IMR-90 (cell line): ENCODE measurements at regions not wholly inside any gene's neighbourhood (a gene's known extent, or its start where the extent isn't known, plus 50 kb on each side); places are given as distances from the start of the nearest gene placed in this dataset.

Experiments
- ATAC-seq: fragments of 200-7000 bp; cut with Tn5 transposase; 2 replicates; pipeline ENCODE4 v1.9.1; 2020; ENCODE audit warnings: low read depth, mild to moderate bottlenecking, moderate library complexity
- BruUV-seq: library from RNA; stranded (reverse); fragments of 400-500 nt; replicated peaks from 2 replicates; lab custom pipeline; 2021; lab: Mats Ljungman, UMichigan
- CTCF ChIA-PET: fragments of 300-600 bp; formaldehyde crosslinking; extraction: SDS; loops from one replicate; lab custom pipeline; 2021; ENCODE audit warnings: antibody characterized with exemption; lab: Yijun Ruan, JAX
- POLR2A ChIA-PET: fragments of 300-600 bp; sonication (Branson Sonifier 250); formaldehyde crosslinking; loops from one replicate; lab custom pipeline; 2022; ENCODE audit warnings: antibody characterized with exemption; ENCODE audit not compliant: unreplicated experiment; lab: Charles Lee
- DNase-seq: peaks from one replicate; pipeline ENCODE4 v3.0.0; 2013
- H2AFZ ChIP-seq: replicated peaks from 2 replicates; pipeline ENCODE3; 2013; ENCODE audit warnings: low read length, mild to moderate bottlenecking; ENCODE audit not compliant: poor library complexity
- H2AK5ac ChIP-seq: 2 replicates; pipeline ENCODE4 v1.6.1; 2013; ENCODE audit warnings: low read depth, low read length, inconsistent platforms
- H2AK9ac ChIP-seq: replicated peaks from 2 replicates; pipeline ENCODE3; 2013; ENCODE audit warnings: mild to moderate bottlenecking, low read depth, low read length, moderate library complexity; ENCODE audit not compliant: poor library complexity
- H2BK120ac ChIP-seq: 2 replicates; pipeline ENCODE4 v1.6.1; 2013; ENCODE audit warnings: low read depth, low read length, inconsistent platforms
- H2BK15ac ChIP-seq: 3 replicates; pipeline ENCODE4 v1.6.1; 2013; ENCODE audit warnings: low read depth, low read length, inconsistent platforms
- H2BK20ac ChIP-seq: 2 replicates; pipeline ENCODE4 v1.6.1; 2013; ENCODE audit warnings: low read depth, mild to moderate bottlenecking, inconsistent platforms, low read length, moderate library complexity
- H2BK5ac ChIP-seq: 2 replicates; pipeline ENCODE4 v1.6.1; 2013; ENCODE audit warnings: mild to moderate bottlenecking, low read depth, low read length, inconsistent platforms; ENCODE audit not compliant: poor library complexity, severe bottlenecking
- H3K14ac ChIP-seq: replicated peaks from 2 replicates; pipeline ENCODE4 v1.6.1; 2013; ENCODE audit warnings: low read depth, low read length, inconsistent platforms
- H3K18ac ChIP-seq: 2 replicates; pipeline ENCODE4 v1.6.1; 2013; ENCODE audit warnings: low read depth, low read length, control low read depth
- H3K23ac ChIP-seq: 2 replicates; pipeline ENCODE4 v1.6.1; 2013; ENCODE audit warnings: low read depth, low read length, inconsistent platforms
- H3K27ac ChIP-seq: 2 replicates; pipeline ENCODE4 v1.5.1; 2013; ENCODE audit warnings: mild to moderate bottlenecking, control low read depth, low read length; ENCODE audit not compliant: insufficient read depth
- H3K27me3 ChIP-seq: 2 replicates; pipeline ENCODE4 v1.6.1; 2013; ENCODE audit warnings: low read length; ENCODE audit not compliant: control insufficient read depth, insufficient read depth
- H3K36me3 ChIP-seq: 2 replicates; pipeline ENCODE4 v1.6.1; 2013; ENCODE audit warnings: low read length, mixed read lengths; ENCODE audit not compliant: control insufficient read depth, insufficient read depth
- H3K4ac ChIP-seq: 2 replicates; pipeline ENCODE4 v1.6.1; 2013; ENCODE audit warnings: low read depth, low read length, inconsistent platforms
- H3K4me1 ChIP-seq: 2 replicates; pipeline ENCODE4 v1.6.1; 2013; ENCODE audit warnings: low read length, mixed read lengths; ENCODE audit not compliant: control insufficient read depth, insufficient read depth
- H3K4me2 ChIP-seq: 2 replicates; pipeline ENCODE4 v1.6.1; 2013; ENCODE audit warnings: low read depth, mild to moderate bottlenecking, control low read depth, low read length, moderate library complexity
- H3K4me3 ChIP-seq: 2 replicates; pipeline ENCODE4 v1.5.1; 2013; ENCODE audit warnings: low read depth, mild to moderate bottlenecking, control low read depth, low read length, moderate library complexity; ENCODE audit not compliant: insufficient read depth
- H3K56ac ChIP-seq: 2 replicates; pipeline ENCODE4 v1.6.1; 2013; ENCODE audit warnings: low read length, inconsistent platforms; ENCODE audit not compliant: insufficient read depth; ENCODE audit errors: extremely low read depth
- H3K79me1 ChIP-seq, 2 experiments: 2 replicates each; pipeline ENCODE4 v1.6.1; 2013; ENCODE audit warnings: low read length in 2 of 2, inconsistent platforms in 1 of 2, low read depth in 1 of 2
- H3K9ac ChIP-seq: 2 replicates; pipeline ENCODE4 v1.6.1; 2013; ENCODE audit warnings: low read depth, low read length, control low read depth
- H3K9me1 ChIP-seq: 2 replicates; pipeline ENCODE4 v1.6.1; 2013; ENCODE audit warnings: low read length, inconsistent platforms; ENCODE audit not compliant: insufficient read depth
- H3K9me3 ChIP-seq: 2 replicates; pipeline ENCODE4 v1.6.1; 2013; ENCODE audit warnings: low read length; ENCODE audit not compliant: control insufficient read depth, insufficient read depth
- H4K20me1 ChIP-seq: 2 replicates; pipeline ENCODE4 v1.6.1; 2013; ENCODE audit warnings: low read length, inconsistent platforms; ENCODE audit not compliant: insufficient read depth
- H4K5ac ChIP-seq: 2 replicates; pipeline ENCODE4 v1.6.1; 2013; ENCODE audit warnings: mild to moderate bottlenecking, low read depth, low read length, control low read depth
- H4K8ac ChIP-seq, 2 experiments: 2 replicates each; pipeline ENCODE4 v1.6.1; 2013; ENCODE audit warnings: low read depth in 2 of 2, low read length in 2 of 2, control low read depth in 1 of 2, inconsistent platforms in 1 of 2
- H4K91ac ChIP-seq: 2 replicates; pipeline ENCODE4 v1.6.1; 2013; ENCODE audit warnings: low read depth, low read length, inconsistent platforms; ENCODE audit not compliant: insufficient read depth
- BHLHE40 ChIP-seq: fragments of 150-350 bp; IDR thresholded peaks from 2 replicates; pipeline ENCODE4 v1.6.1; 2016; ENCODE audit warnings: mild to moderate bottlenecking, low read depth, low read length
- CEBPB ChIP-seq: IDR thresholded peaks from 2 replicates; pipeline ENCODE4 v1.6.1; 2012; ENCODE audit warnings: low read depth, low read length, improper control_type of control experiment
- CHD1 ChIP-seq: IDR thresholded peaks from 2 replicates; pipeline ENCODE4 v1.6.1; 2012; ENCODE audit warnings: low read depth, low read length, improper control_type of control experiment
- CTCF ChIP-seq: conservative IDR thresholded peaks from 2 replicates; pipeline ENCODE4 v1.5.1; 2012; ENCODE audit warnings: mild to moderate bottlenecking, low read depth, low read length, improper control_type of control experiment
- ELK1 ChIP-seq: fragments of 150-350 bp; IDR thresholded peaks from 2 replicates; pipeline ENCODE4 v1.6.1; 2016; ENCODE audit warnings: low read depth, mild to moderate bottlenecking, low read length, moderate library complexity, borderline replicate concordance
- FOS ChIP-seq: fragments of 150-350 bp; IDR thresholded peaks from 2 replicates; pipeline ENCODE4 v1.6.1; 2016; ENCODE audit warnings: low read depth, low read length
- MAZ ChIP-seq: IDR thresholded peaks from 2 replicates; pipeline ENCODE4 v1.6.1; 2012; ENCODE audit warnings: low read depth, mild to moderate bottlenecking, low read length, improper control_type of control experiment, moderate library complexity, borderline replicate concordance
- MXI1 ChIP-seq: IDR thresholded peaks from 2 replicates; pipeline ENCODE4 v1.6.1; 2012; ENCODE audit warnings: low read depth, mild to moderate bottlenecking, low read length, moderate library complexity, borderline replicate concordance
- NFE2L2 ChIP-seq: fragments of 150-350 bp; IDR thresholded peaks from 2 replicates; pipeline ENCODE4 v1.6.1; 2016; ENCODE audit warnings: low read depth, mild to moderate bottlenecking, low read length
- POLR2A ChIP-seq: IDR thresholded peaks from 2 replicates; pipeline ENCODE4 v1.6.1; 2012; ENCODE audit warnings: mild to moderate bottlenecking, low read depth, low read length
- RAD21 ChIP-seq: IDR thresholded peaks from 2 replicates; pipeline ENCODE4 v1.6.1; 2012; ENCODE audit warnings: low read length, improper control_type of control experiment
- RCOR1 ChIP-seq: IDR thresholded peaks from 2 replicates; pipeline ENCODE4 v1.6.1; 2012; ENCODE audit warnings: mild to moderate bottlenecking, low read length, improper control_type of control experiment; ENCODE audit not compliant: insufficient replicate concordance
- SMC3 ChIP-seq: fragments of 150-350 bp; IDR thresholded peaks from 2 replicates; pipeline ENCODE4 v1.6.1; 2016; ENCODE audit warnings: low read depth, mild to moderate bottlenecking, antibody characterized with exemption, low read length, moderate library complexity
- USF2 ChIP-seq: fragments of 150-350 bp; IDR thresholded peaks from 2 replicates; pipeline ENCODE4 v1.6.1; 2017; ENCODE audit warnings: mild to moderate bottlenecking, antibody characterized with exemption, low read length, low read depth
- dilution Hi-C: fragments of 300-500 bp; cut with HindIII; formaldehyde crosslinking; loops from one replicate; pipeline ENCODE4 v1.14.3; 2018; ENCODE audit warnings: low sequenced_read_pairs; ENCODE audit not compliant: unreplicated experiment
- in situ Hi-C: fragments of 300-500 bp; cut with MboI; formaldehyde crosslinking; loops from 3 replicates; pipeline ENCODE4 v1.14.3; 2019; ENCODE audit warnings: low sequenced_read_pairs, inconsistent platforms, mixed read lengths
- intact Hi-C: fragments of 100-400 bp; cut with micrococcal nuclease; formaldehyde crosslinking; loops from 2 replicates; pipeline ENCODE4 v1.10.0; 2022

- Histone ChIP-seq H3K27me3 (no peaks in the 10 kb centered on the region), H2AK5ac (no peak overlapping the region), H3K36me3 (no peaks in the 10 kb centered on the region), H3K56ac (no peak overlapping the region), H3K4me1 (no peaks in the 10 kb centered on the region), H3K23ac (no peak overlapping the region), H2BK20ac (no peak overlapping the region), H2BK5ac (no peak overlapping the region), H3K4me3 (no peak overlapping the region), H3K27ac (no peak overlapping the region), H4K20me1 (no peaks in the 10 kb centered on the region), H3K4me2 (no peak overlapping the region), H2BK15ac (no peak overlapping the region), H3K9me1 (no peaks in the 10 kb centered on the region), H4K8ac (no peak overlapping the region), H3K4ac (no peak overlapping the region), H2AFZ (no peak overlapping the region), H4K5ac (no peak overlapping the region), H3K79me1 (no peaks in the 10 kb centered on the region), H2AK9ac (no peak overlapping the region), H3K18ac (no peak overlapping the region), H3K9ac (no peak overlapping the region), H2BK120ac (no peak overlapping the region), H3K14ac (no peak overlapping the region), H4K91ac (no peak overlapping the region), H3K9me3 (no peaks in the 10 kb centered on the region)
- ChIA-PET CTCF (no interaction called here), POLR2A (no interaction called here)
- no TSS peak for BruUV-seq
- TF ChIP-seq ELK1: no peak
- TF ChIP-seq USF2: no peak
- TF ChIP-seq RAD21: no peak
- no peak for TF ChIP-seq MAZ
- no peak for TF ChIP-seq SMC3
- no peak for TF ChIP-seq MXI1
- TF ChIP-seq CTCF: no peak
- TF ChIP-seq FOS: no peak
- TF ChIP-seq CHD1: no peak
- TF ChIP-seq POLR2A: no peak
- no peak for TF ChIP-seq RCOR1
- TF ChIP-seq NFE2L2: no peak
- no peak for TF ChIP-seq BHLHE40
- TF ChIP-seq CEBPB: no peak
- DNase-seq (no peak), ATAC-seq (no peak)
- in situ Hi-C loops (no loop called here), intact Hi-C loops (no loop called here), dilution Hi-C loops (no loop called here)
Observed at GRCh38 chr4:148527571-148527970, 85.4 kb upstream of the NR3C2 start.
